SHP77 treated with DMSO at 0.1 percent for 48 hours (cell line): ENCODE measurements at regions not wholly inside any gene's neighbourhood (a gene's known extent, or its start where the extent isn't known, plus 50 kb on each side); places are given as distances from the start of the nearest gene placed in this dataset.
"Not testable (repeated sequence)": the region's sequence is repeated elsewhere in the genome, so short reads cannot be mapped to it uniquely, and the experiment has no call there.

Experiments
- DNase-seq: peaks from one replicate; lab custom pipeline; 2025; lab: John Stamatoyannopoulos, UW

- no peak for DNase-seq
Measured at GRCh38 chr10:108360187-108360586, 1195.7 kb upstream of the SORCS1 start.

- no peak for DNase-seq
Measured at GRCh38 chr10:108358912-108359311, 1194.4 kb upstream of the SORCS1 start.

- DNase-seq: no peak
Measured at GRCh38 chr10:108352771-108353170, 1188.3 kb upstream of the SORCS1 start.

- no peak for DNase-seq
Measured at GRCh38 chr10:108348215-108348614, 1183.7 kb upstream of the SORCS1 start.

- DNase-seq: no peak
Measured at GRCh38 chr10:108346066-108346465, 1181.6 kb upstream of the SORCS1 start.

- DNase-seq: no peak
Measured at GRCh38 chr10:108338146-108338545, 1173.6 kb upstream of the SORCS1 start.

GRCh38 chr10:108336836-108337235 is 1172.3 kb upstream of the SORCS1 start:
- DNase-seq: no peak

- no peak for DNase-seq
Measured at GRCh38 chr10:108327706-108328105, 1163.2 kb upstream of the SORCS1 start.

GRCh38 chr10:108323274-108323798 is 1158.8 kb upstream of the SORCS1 start:
- no peak for DNase-seq

GRCh38 chr10:108319434-108320222 is 1155.1 kb upstream of the SORCS1 start:
- no peak for DNase-seq

GRCh38 chr10:108315636-108316035 is 1151.1 kb upstream of the SORCS1 start:
- not testable (repeated sequence) for DNase-seq

- no peak for DNase-seq
Measured at GRCh38 chr10:108307925-108308312, 1143.4 kb upstream of the SORCS1 start.

- DNase-seq: no peak
Measured at GRCh38 chr10:108307250-108307924, 1142.9 kb upstream of the SORCS1 start.

- DNase-seq: no peak
Measured at GRCh38 chr10:108303149-108303548, 1138.6 kb upstream of the SORCS1 start.

GRCh38 chr10:108301002-108301401 is 1136.5 kb upstream of the SORCS1 start:
- no peak for DNase-seq

GRCh38 chr10:108290823-108291222 is 1126.3 kb upstream of the SORCS1 start:
- no peak for DNase-seq

- no peak for DNase-seq
Measured at GRCh38 chr10:108275895-108276685, 1111.6 kb upstream of the SORCS1 start.

GRCh38 chr10:108260383-108260906 is 1095.9 kb upstream of the SORCS1 start:
- DNase-seq: no peak

GRCh38 chr10:108254089-108254488 is 1089.6 kb upstream of the SORCS1 start:
- DNase-seq: no peak

- DNase-seq: no peak
Measured at GRCh38 chr10:108252771-108253170, 1088.3 kb upstream of the SORCS1 start.

GRCh38 chr10:108250936-108251620 is 1086.6 kb upstream of the SORCS1 start:
- no peak for DNase-seq

GRCh38 chr10:108249940-108250339 is 1085.4 kb upstream of the SORCS1 start:
- no peak for DNase-seq
